ENCODE measurements at regions not wholly inside any gene's neighbourhood (a gene's known extent, or its start where the extent isn't known, plus 50 kb on each side); places are given as distances from the start of the nearest gene placed in this dataset.

- no peak for TF ChIP-seq CTCF (IDR thresholded peaks at IDR 0.05)
Observed at GRCh38 chr7:91356915-91357314, 92.7 kb downstream of the FZD1 start.

GRCh38 chr7:91357379-91357778 is 93.1 kb downstream of the FZD1 start:
- no peak for TF ChIP-seq CTCF (IDR thresholded peaks at IDR 0.05)

GRCh38 chr7:91357901-91358300 is 93.7 kb downstream of the FZD1 start:
- no peak for TF ChIP-seq CTCF (IDR thresholded peaks at IDR 0.05)

GRCh38 chr7:91358303-91358702 is 94.1 kb downstream of the FZD1 start:
- TF ChIP-seq CTCF (IDR thresholded peaks at IDR 0.05), result no peak

GRCh38 chr7:91366091-91366490 is 101.9 kb downstream of the FZD1 start:
- no peak for TF ChIP-seq CTCF (IDR thresholded peaks at IDR 0.05)

GRCh38 chr7:91367812-91368578 is 103.8 kb downstream of the FZD1 start:
- TF ChIP-seq CTCF (IDR thresholded peaks at IDR 0.05), result no peak

GRCh38 chr7:91372323-91372722 is 108.1 kb downstream of the FZD1 start:
- no peak for TF ChIP-seq CTCF (IDR thresholded peaks at IDR 0.05)
